H1 (cell line): ENCODE measurements at regions not wholly inside any gene's neighbourhood (a gene's known extent, or its start where the extent isn't known, plus 50 kb on each side); places are given as distances from the start of the nearest gene placed in this dataset.

Experiments
- CTCF ChIA-PET: fragments of 300-600 bp; sonication (Branson Sonifier 250); formaldehyde crosslinking; loops from one replicate; lab custom pipeline; 2021; ENCODE audit not compliant: partially characterized antibody; lab: Charles Lee
- POLR2A ChIA-PET: fragments of 300-600 bp; sonication (Branson Sonifier 250); formaldehyde crosslinking; loops from one replicate; lab custom pipeline; 2021; ENCODE audit warnings: inconsistent platforms; ENCODE audit not compliant: partially characterized antibody; lab: Charles Lee
- DNase-seq, 2 experiments: peaks; one replicate each; pipeline versions ENCODE4 v3.0.0 to v3.0.0-alpha.2; 2010 to 2022; ENCODE audit warnings: low spot score in 2 of 2, low read depth in 1 of 2, mixed read lengths in 1 of 2
- FAIRE-seq: peaks from 2 replicates; lab custom pipeline; 2011; peaks lifted over from hg19 to GRCh38; lab: Jason Lieb, UNC
- H2AFZ ChIP-seq: 2 replicates; pipeline ENCODE4 v1.8.1; 2012; ENCODE audit warnings: low read length, inconsistent platforms
- H2AK5ac ChIP-seq: 2 replicates; pipeline ENCODE4 v1.6.1; 2013; ENCODE audit warnings: low read depth, low read length
- H2BK120ac ChIP-seq: replicated peaks from 2 replicates; pipeline ENCODE3; 2013; ENCODE audit warnings: low read depth, low read length, inconsistent platforms
- H2BK12ac ChIP-seq: 2 replicates; pipeline ENCODE4 v1.6.1; 2013; ENCODE audit warnings: low read depth, low read length
- H2BK15ac ChIP-seq: 2 replicates; pipeline ENCODE4 v1.6.1; 2013; ENCODE audit warnings: low read length
- H2BK20ac ChIP-seq: 2 replicates; pipeline ENCODE4 v1.6.1; 2013; ENCODE audit warnings: low read length
- H2BK5ac ChIP-seq: 2 replicates; pipeline ENCODE4 v1.6.1; 2013; ENCODE audit warnings: low read depth, low read length
- H3K14ac ChIP-seq: 2 replicates; pipeline ENCODE4 v1.6.1; 2013; ENCODE audit warnings: inconsistent platforms; ENCODE audit not compliant: insufficient read length
- H3K18ac ChIP-seq: 2 replicates; pipeline ENCODE4 v1.6.1; 2013; ENCODE audit warnings: low read length; ENCODE audit errors: extremely low read depth
- H3K23ac ChIP-seq: 2 replicates; pipeline ENCODE4 v1.6.1; 2013; ENCODE audit warnings: inconsistent platforms; ENCODE audit not compliant: insufficient read length
- H3K23me2 ChIP-seq: 2 replicates; pipeline ENCODE4 v1.6.1; 2013; ENCODE audit warnings: low read depth, low read length
- H3K27ac ChIP-seq: 2 replicates; pipeline ENCODE4 v1.6.1; 2011; ENCODE audit warnings: low read depth, low read length, inconsistent platforms
- H3K27me3 ChIP-seq, 4 experiments: replicated peaks in 1 of 4; 1 replicate in 1 of 4; 2 replicates in 3 of 4; pipeline versions ENCODE4 v1.6.1 to v1.8.1; 2011 to 2013; ENCODE audit warnings: low read length in 3 of 4, mild to moderate bottlenecking in 3 of 4, inconsistent platforms in 2 of 4, mixed read lengths in 2 of 4, moderate library complexity in 1 of 4; ENCODE audit not compliant: control insufficient read depth in 3 of 4, insufficient read depth in 3 of 4; ENCODE audit errors: extremely low read depth in 1 of 4
- H3K36me3 ChIP-seq, 4 experiments: 2 replicates each; pipeline versions ENCODE4 v1.6.1 to v1.8.1; 2011 to 2013; ENCODE audit warnings: mild to moderate bottlenecking in 4 of 4, low read length in 3 of 4, moderate library complexity in 2 of 4, control low read depth in 1 of 4, inconsistent platforms in 1 of 4; ENCODE audit not compliant: insufficient read depth in 4 of 4, control insufficient read depth in 2 of 4
- H3K4ac ChIP-seq: replicated peaks from 2 replicates; pipeline ENCODE3; 2013; ENCODE audit warnings: low read length, low read depth, mixed read lengths, inconsistent platforms; ENCODE audit not compliant: insufficient read length
- H3K4me1 ChIP-seq, 4 experiments: replicated peaks in 1 of 4; 1 replicate in 1 of 4; 2 replicates in 3 of 4; pipeline versions ENCODE4 v1.6.1 to v1.8.1; 2011 to 2013; ENCODE audit warnings: low read length in 3 of 4, inconsistent platforms in 2 of 4, mixed read lengths in 1 of 4; ENCODE audit not compliant: insufficient read depth in 4 of 4, control insufficient read depth in 3 of 4
- H3K4me2 ChIP-seq, 2 experiments: 2 replicates each; pipeline versions ENCODE4 v1.6.1 to v1.8.1; 2011 to 2013; ENCODE audit warnings: low read depth in 2 of 2, low read length in 2 of 2, control low read depth in 1 of 2, inconsistent platforms in 1 of 2, mild to moderate bottlenecking in 1 of 2; ENCODE audit not compliant: insufficient read depth in 1 of 2
- H3K4me3 ChIP-seq, 4 experiments: fragments of 200-600, 300-600 bp in 1 of 4; sonication (generic), shearing (Covaris generic), sonication (Bioruptor Twin) in 1 of 4; 2 replicates each; pipeline versions ENCODE4 v1.5.1 to v1.8.1; 2011 to 2016; ENCODE audit warnings: low read length in 4 of 4, low read depth in 3 of 4, control low read depth in 2 of 4, inconsistent platforms in 2 of 4, mild to moderate bottlenecking in 2 of 4, mixed read lengths in 1 of 4, moderate library complexity in 1 of 4; ENCODE audit not compliant: insufficient read depth in 2 of 4; ENCODE audit errors: extremely low read depth in 1 of 4
- H3K56ac ChIP-seq: replicated peaks from 2 replicates; pipeline ENCODE3; 2013; ENCODE audit warnings: low read depth, mild to moderate bottlenecking, mixed read lengths, low read length, inconsistent platforms; ENCODE audit not compliant: insufficient read length
- H3K79me1 ChIP-seq: 2 replicates; pipeline ENCODE4 v1.6.1; 2013; ENCODE audit warnings: low read depth, low read length, control low read depth
- H3K79me2 ChIP-seq, 2 experiments: 2 replicates each; pipeline versions ENCODE4 v1.6.1 to v1.8.1; 2012 to 2013; ENCODE audit warnings: low read length in 2 of 2, mild to moderate bottlenecking in 2 of 2, inconsistent platforms in 1 of 2; ENCODE audit not compliant: insufficient read depth in 2 of 2, control insufficient read depth in 1 of 2
- H3K9ac ChIP-seq, 4 experiments: replicated peaks in 1 of 4; 1 replicate in 1 of 4; 2 replicates in 3 of 4; pipeline versions ENCODE4 v1.6.1 to v1.8.1; 2011 to 2013; ENCODE audit warnings: low read depth in 3 of 4, low read length in 3 of 4, control low read depth in 2 of 4, mild to moderate bottlenecking in 2 of 4, moderate library complexity in 2 of 4, inconsistent platforms in 1 of 4; ENCODE audit errors: extremely low read depth in 1 of 4
- H3K9me3 ChIP-seq, 2 experiments: 2 replicates each; pipeline versions ENCODE4 v1.6.1 to v1.8.1; 2012 to 2013; ENCODE audit warnings: mild to moderate bottlenecking in 2 of 2, moderate library complexity in 2 of 2, control low read depth in 1 of 2, inconsistent platforms in 1 of 2, low read depth in 1 of 2, low read length in 1 of 2, mixed read lengths in 1 of 2; ENCODE audit not compliant: insufficient read depth in 2 of 2
- H4K20me1 ChIP-seq, 2 experiments: replicated peaks in 1 of 2; 2 replicates each; pipeline versions ENCODE3 to v1.8.1; 2011 to 2013; ENCODE audit warnings: inconsistent platforms in 2 of 2, low read length in 2 of 2, mild to moderate bottlenecking in 1 of 2; ENCODE audit not compliant: insufficient read depth in 2 of 2, control insufficient read depth in 1 of 2
- H4K5ac ChIP-seq: 2 replicates; pipeline ENCODE4 v1.6.1; 2013; ENCODE audit warnings: low read length, low read depth, mixed read lengths, inconsistent platforms; ENCODE audit not compliant: insufficient read length
- H4K8ac ChIP-seq: 2 replicates; pipeline ENCODE4 v1.8.0; 2013; ENCODE audit warnings: mild to moderate bottlenecking, moderate library complexity, low read length, inconsistent platforms; ENCODE audit not compliant: insufficient read depth; ENCODE audit errors: extremely low read depth
- H4K91ac ChIP-seq: replicated peaks from 2 replicates; pipeline ENCODE3; 2013; ENCODE audit warnings: low read length, mixed read lengths, inconsistent platforms; ENCODE audit not compliant: insufficient read length
- ATF3 ChIP-seq: IDR thresholded peaks from 2 replicates; pipeline ENCODE4 v1.6.1; 2011; ENCODE audit warnings: low read depth, mild to moderate bottlenecking, low read length; ENCODE audit not compliant: insufficient read depth
- NANOG ChIP-seq: IDR thresholded peaks from 2 replicates; pipeline ENCODE4 v1.6.1; 2011; ENCODE audit warnings: low read length, low read depth, mild to moderate bottlenecking, inconsistent platforms; ENCODE audit not compliant: insufficient read depth, poor library complexity, severe bottlenecking
- RXRA ChIP-seq: IDR thresholded peaks from 2 replicates; pipeline ENCODE4 v1.6.1; 2011; ENCODE audit warnings: low read depth, mild to moderate bottlenecking, low read length, moderate library complexity; ENCODE audit not compliant: insufficient read depth
- SIRT6 ChIP-seq: IDR thresholded peaks from one replicate; pipeline ENCODE4 v1.7.1; 2012; ENCODE audit warnings: low read length, inconsistent platforms
- TAF1 ChIP-seq: IDR thresholded peaks from 2 replicates; pipeline ENCODE4 v1.6.1; 2011; ENCODE audit warnings: mild to moderate bottlenecking, low read depth, low read length
- TAF7 ChIP-seq: optimal IDR thresholded peaks from 2 replicates; pipeline ENCODE3; 2011; ENCODE audit warnings: low read depth, mild to moderate bottlenecking, inconsistent platforms, low read length, moderate library complexity, borderline replicate concordance
- TCF12 ChIP-seq: IDR thresholded peaks from 2 replicates; pipeline ENCODE4 v1.6.1; 2011; ENCODE audit warnings: low read depth, mild to moderate bottlenecking, low read length
- USF2 ChIP-seq: IDR thresholded peaks from 2 replicates; pipeline ENCODE4 v1.6.1; 2011; ENCODE audit warnings: low read length, improper control_type of control experiment
- YY1 ChIP-seq: IDR thresholded peaks from 2 replicates; pipeline ENCODE4 v1.6.1; 2011; ENCODE audit warnings: low read depth, mild to moderate bottlenecking, low read length
- WGBS, 2 experiments: shearing (Covaris generic) in 1 of 2; methylation state at CpG; one replicate each; pipeline versions ENCODE4 v1.1.6 to v1.1.7; 2013 to 2015; ENCODE audit warnings: low lambda C conversion rate in 2 of 2, mixed read lengths in 2 of 2, inconsistent platforms in 1 of 2, low coverage in 1 of 2, missing lambda C conversion rate in 1 of 2; ENCODE audit not compliant: insufficient replicate concordance in 2 of 2, insufficient coverage in 1 of 2, insufficient read length in 1 of 2; ENCODE audit errors: extremely low coverage in 1 of 2, missing lambda C conversion rate in 1 of 2; 5-methylcytosine and 5-hydroxymethylcytosine counted together
- TF ChIP-seq, protein P1 (sequence below): IDR thresholded peaks from 2 replicates; pipeline ENCODE4 v1.6.1; 2012; ENCODE audit warnings: low read length, inconsistent platforms

DNA sequence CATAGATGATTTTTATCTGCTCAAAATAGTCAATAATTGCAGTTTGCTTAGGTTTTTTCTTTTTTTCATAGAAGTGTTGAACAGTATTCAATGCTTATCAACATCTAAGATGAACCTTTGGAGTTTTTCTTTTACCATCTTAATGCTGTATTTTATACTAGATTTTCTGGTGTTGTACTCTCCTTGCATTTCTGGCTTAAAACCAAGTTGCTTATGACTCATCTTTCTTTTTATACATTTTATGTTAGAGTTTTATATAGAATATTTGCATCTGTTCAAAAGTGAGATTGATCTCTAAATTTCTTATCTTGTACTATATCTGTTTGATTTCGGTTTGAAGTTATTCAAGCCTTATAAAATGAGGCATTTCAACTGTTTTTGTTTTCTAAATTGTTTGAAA is 232.5 kb downstream of the RFPL4B start:
- 88% methylated on average over 1 of the region's 1 CpG; no CpG with 5 or more reads in 1 of the 2 experiments for WGBS, 2 experiments
- DNase-seq = no peak

More for the DNA sequence above, 232.5 kb downstream of the RFPL4B start:
- no peaks in the 10 kb centered on the region for H3K79me1 ChIP-seq
- H4K20me1 ChIP-seq = no peaks in the 10 kb centered on the region
- H4K5ac ChIP-seq = no peak overlapping the region
- H4K8ac ChIP-seq = no peak overlapping the region
- no peaks in the 10 kb centered on the region for H3K4me1 ChIP-seq
- H3K27me3 ChIP-seq = no peaks in the 10 kb centered on the region
- no peak overlapping the region for H3K9ac ChIP-seq
- H3K23ac ChIP-seq = no peak overlapping the region
- H2BK5ac ChIP-seq = no peak overlapping the region
- H3K23me2 ChIP-seq = no peaks in the 10 kb centered on the region
- no peak overlapping the region for H2AFZ ChIP-seq
- POLR2A ChIA-PET = no interaction called here
- no peak overlapping the region for H2BK12ac ChIP-seq
- H2BK120ac ChIP-seq = no peak overlapping the region
- CTCF ChIA-PET = interaction anchor here (0.6 to 0.7 kb wide), 2 partner anchors 59 to 301 kb away, joined by 3 read pairs; no protein-coding TSS in a partner anchor
- no peak overlapping the region for H3K4ac ChIP-seq
- no peaks in the 10 kb centered on the region for H3K36me3 ChIP-seq
- no peak overlapping the region for H3K18ac ChIP-seq
- H2AK5ac ChIP-seq = no peak overlapping the region
- H3K14ac ChIP-seq = no peak overlapping the region
- no peaks in the 10 kb centered on the region for H3K79me2 ChIP-seq
- no peak overlapping the region for H3K56ac ChIP-seq
- no peak overlapping the region for H3K27ac ChIP-seq
- no peaks in the 10 kb centered on the region for H3K9me3 ChIP-seq
- TF ChIP-seq TCF12 (no peak), TAF7 (no peak), NANOG (no peak), USF2 (no peak), SIRT6 (no peak), YY1 (no peak), ATF3 (no peak), RXRA (no peak), TAF1 (no peak)
- TF ChIP-seq, protein P1, sequence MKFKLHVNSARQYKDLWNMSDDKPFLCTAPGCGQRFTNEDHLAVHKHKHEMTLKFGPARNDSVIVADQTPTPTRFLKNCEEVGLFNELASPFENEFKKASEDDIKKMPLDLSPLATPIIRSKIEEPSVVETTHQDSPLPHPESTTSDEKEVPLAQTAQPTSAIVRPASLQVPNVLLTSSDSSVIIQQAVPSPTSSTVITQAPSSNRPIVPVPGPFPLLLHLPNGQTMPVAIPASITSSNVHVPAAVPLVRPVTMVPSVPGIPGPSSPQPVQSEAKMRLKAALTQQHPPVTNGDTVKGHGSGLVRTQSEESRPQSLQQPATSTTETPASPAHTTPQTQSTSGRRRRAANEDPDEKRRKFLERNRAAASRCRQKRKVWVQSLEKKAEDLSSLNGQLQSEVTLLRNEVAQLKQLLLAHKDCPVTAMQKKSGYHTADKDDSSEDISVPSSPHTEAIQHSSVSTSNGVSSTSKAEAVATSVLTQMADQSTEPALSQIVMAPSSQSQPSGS = no peak
- no peak overlapping the region for H2BK20ac ChIP-seq
- H4K91ac ChIP-seq = no peak overlapping the region
- no peak overlapping the region for H3K4me2 ChIP-seq
- no peak overlapping the region for H3K4me3 ChIP-seq
- H2BK15ac ChIP-seq = no peak overlapping the region
- no peak for FAIRE-seq
